MM.1S (cell line): ENCODE measurements at regions not wholly inside any gene's neighbourhood (a gene's known extent, or its start where the extent isn't known, plus 50 kb on each side); places are given as distances from the start of the nearest gene placed in this dataset.

Source experiments
- DNase-seq: peaks from one replicate; pipeline ENCODE4 v3.0.0-alpha.2; 2015
- H2AFZ ChIP-seq: fragments of 300-600 bp; sonication (generic); 2 replicates; pipeline ENCODE4 v1.6.0; 2016; ENCODE audit warnings: antibody characterized with exemption, low read length
- H3F3A ChIP-seq: fragments of 300-600 bp; sonication (generic); 2 replicates; pipeline ENCODE4 v1.6.1; 2016; ENCODE audit warnings: mild to moderate bottlenecking, antibody characterized with exemption, low read length, moderate library complexity, mixed read lengths; ENCODE audit not compliant: insufficient read depth
- H3K27ac ChIP-seq: fragments of 300-600 bp; sonication (generic); 2 replicates; pipeline ENCODE4 v1.5.1; 2016; ENCODE audit warnings: mild to moderate bottlenecking, low read length
- H3K27me3 ChIP-seq: fragments of 300-600 bp; sonication (generic); replicated peaks from 2 replicates; pipeline ENCODE4 v1.6.0; 2016; ENCODE audit warnings: low read length; ENCODE audit not compliant: insufficient read depth
- H3K36me3 ChIP-seq: fragments of 300-600 bp; sonication (generic); replicated peaks from 2 replicates; pipeline ENCODE4 v1.6.1; 2016; ENCODE audit warnings: mild to moderate bottlenecking, low read length, mixed read lengths; ENCODE audit not compliant: insufficient read depth
- H3K4me1 ChIP-seq: fragments of 300-600 bp; sonication (generic); 2 replicates; pipeline ENCODE4 v1.6.1; 2016; ENCODE audit warnings: low read length, mixed read lengths
- H3K4me2 ChIP-seq: fragments of 300-600 bp; sonication (generic); 2 replicates; pipeline ENCODE4 v1.6.0; 2016; ENCODE audit warnings: low read depth, low read length
- H3K4me3 ChIP-seq: fragments of 300-600 bp; sonication (generic); 2 replicates; pipeline ENCODE4 v1.5.1; 2016; ENCODE audit warnings: low read length, mixed read lengths
- H3K79me2 ChIP-seq: fragments of 300-600 bp; sonication (generic); 2 replicates; pipeline ENCODE4 v1.6.1; 2016; ENCODE audit warnings: mixed run types, low read length, mixed read lengths
- H3K9ac ChIP-seq: fragments of 300-600 bp; sonication (generic); 2 replicates; pipeline ENCODE4 v1.6.1; 2016; ENCODE audit warnings: low read length, mixed read lengths
- H3K9me2 ChIP-seq: fragments of 300-600 bp; sonication (generic); replicated peaks from 2 replicates; pipeline ENCODE4 v1.6.1; 2016; ENCODE audit warnings: mild to moderate bottlenecking, low read length, mixed read lengths; ENCODE audit not compliant: insufficient read depth
- H3K9me3 ChIP-seq: fragments of 300-600 bp; sonication (generic); replicated peaks from 2 replicates; pipeline ENCODE4 v1.6.1; 2016; ENCODE audit warnings: mild to moderate bottlenecking, low read length, mixed read lengths; ENCODE audit not compliant: insufficient read depth
- H4K20me1 ChIP-seq: fragments of 300-600 bp; sonication (generic); 2 replicates; pipeline ENCODE4 v1.6.1; 2016; ENCODE audit warnings: mild to moderate bottlenecking, low read length, moderate library complexity, mixed read lengths; ENCODE audit not compliant: insufficient read depth
- CTCF ChIP-seq: fragments of 300-600 bp; sonication (generic); IDR thresholded peaks from 2 replicates; pipeline ENCODE4 v1.5.1; 2016; ENCODE audit warnings: antibody characterized with exemption, low read length, mixed read lengths
- EZH2 ChIP-seq: fragments of 300-600 bp; sonication (generic); optimal IDR thresholded peaks from 2 replicates; pipeline ENCODE3; 2017; ENCODE audit warnings: low read depth, mild to moderate bottlenecking, antibody characterized with exemption, low read length, mixed read lengths
- EZH2phosphoT487 ChIP-seq: fragments of 300-600 bp; sonication (generic); IDR thresholded peaks from 2 replicates; pipeline ENCODE4 v1.6.1; 2018; ENCODE audit warnings: antibody characterized with exemption, low read length

GRCh38 chr12:46131732-46132469, 136.9 kb downstream of the SLC38A1 start:
- DNase-seq = peak; percentile 15
- Histone ChIP-seq H3K4me1 (no peaks in the 10 kb centered on the region), H3K36me3 (no peaks in the 10 kb centered on the region), H4K20me1 (no peaks in the 10 kb centered on the region), H3K79me2 (no peaks in the 10 kb centered on the region), H3K27ac (no peak overlapping the region), H3K9ac (no peak overlapping the region), H3K9me2 (no peaks in the 10 kb centered on the region), H3K9me3 (no peaks in the 10 kb centered on the region), H3K27me3 (no peaks in the 10 kb centered on the region), H3K4me3 (no peak overlapping the region), H3F3A (no peaks in the 10 kb centered on the region), H2AFZ (no peak overlapping the region), H3K4me2 (no peak overlapping the region)
- TF ChIP-seq EZH2 (no peak), CTCF (no peak), EZH2phosphoT487 (no peak)

GRCh38 chr12:46127656-46128055, 137.3 kb upstream of the SCAF11 start:
- no peaks in the 10 kb centered on the region for H3K27me3 ChIP-seq
- H3K4me3 ChIP-seq = no peak overlapping the region
- no peaks in the 10 kb centered on the region for H3K9me3 ChIP-seq
- no peak overlapping the region for H2AFZ ChIP-seq
- H3F3A ChIP-seq = no peaks in the 10 kb centered on the region
- H3K36me3 ChIP-seq = no peaks in the 10 kb centered on the region
- no peak overlapping the region for H3K27ac ChIP-seq
- no peak overlapping the region for H3K9ac ChIP-seq
- no peaks in the 10 kb centered on the region for H3K9me2 ChIP-seq
- H3K4me1 ChIP-seq = no peaks in the 10 kb centered on the region
- H4K20me1 ChIP-seq = no peaks in the 10 kb centered on the region
- no peak overlapping the region for H3K4me2 ChIP-seq
- DNase-seq = no peak
- H3K79me2 ChIP-seq = no peaks in the 10 kb centered on the region
- TF ChIP-seq EZH2 (no peak), CTCF (no peak), EZH2phosphoT487 (no peak)

GRCh38 chr12:46126050-46126727, 135.8 kb upstream of the SCAF11 start:
- Histone ChIP-seq H3K4me2 (no peak overlapping the region), H2AFZ (no peak overlapping the region), H3F3A (no peaks in the 10 kb centered on the region), H3K4me1 (no peaks in the 10 kb centered on the region), H3K9ac (no peak overlapping the region), H3K27ac (no peak overlapping the region), H3K4me3 (no peak overlapping the region), H4K20me1 (no peaks in the 10 kb centered on the region), H3K79me2 (no peaks in the 10 kb centered on the region), H3K36me3 (no peaks in the 10 kb centered on the region), H3K27me3 (no peaks in the 10 kb centered on the region), H3K9me2 (no peaks in the 10 kb centered on the region), H3K9me3 (no peaks in the 10 kb centered on the region)
- TF ChIP-seq CTCF (no peak), EZH2phosphoT487 (no peak), EZH2 (no peak)
- no peak for DNase-seq
